Effector memory CD8-positive, alpha-beta T cell (primary cell): ENCODE measurements at regions not wholly inside any gene's neighbourhood (a gene's known extent, or its start where the extent isn't known, plus 50 kb on each side); places are given as distances from the start of the nearest gene placed in this dataset.
A peak's percentile ranks its signal among the peaks of the same experiment; 100 is the strongest.

Experiments used
- ATAC-seq: fragments of 150-1000 bp; cut with Tn5 transposase; replicated peaks from 2 replicates; pipeline ENCODE4 v1.10.0; 2021; ENCODE audit warnings: mild to moderate bottlenecking, moderate library complexity
- DNase-seq, 3 experiments: peaks; one replicate each; pipeline ENCODE4 v3.0.0; 2021
- H3K27ac Mint-ChIP-seq, 2 donors: one replicate each; pipeline ENCODE4 v1.8.0; 2022; ENCODE audit warnings: mild to moderate bottlenecking in 2 of 2, mixed read lengths in 2 of 2, moderate library complexity in 2 of 2
- H3K27me3 Mint-ChIP-seq, 2 donors: one replicate each; pipeline ENCODE4 v1.8.0; 2022; ENCODE audit warnings: mixed read lengths in 2 of 2
- H3K36me3 Mint-ChIP-seq: one replicate; pipeline ENCODE4 v1.8.0; 2022; ENCODE audit warnings: mild to moderate bottlenecking, moderate library complexity, mixed read lengths; ENCODE audit not compliant: insufficient read depth
- H3K4me1 Mint-ChIP-seq, 2 donors: one replicate each; pipeline ENCODE4 v1.8.0; 2022; ENCODE audit warnings: low read depth in 2 of 2, mixed read lengths in 2 of 2
- H3K4me3 Mint-ChIP-seq, 2 donors: one replicate each; pipeline ENCODE4 v1.8.0; 2022; ENCODE audit warnings: mild to moderate bottlenecking in 2 of 2, mixed read lengths in 2 of 2, moderate library complexity in 2 of 2
- H3K9me3 Mint-ChIP-seq, 2 donors: one replicate each; pipeline ENCODE4 v1.8.0; 2022; ENCODE audit warnings: mixed read lengths in 2 of 2

DNA sequence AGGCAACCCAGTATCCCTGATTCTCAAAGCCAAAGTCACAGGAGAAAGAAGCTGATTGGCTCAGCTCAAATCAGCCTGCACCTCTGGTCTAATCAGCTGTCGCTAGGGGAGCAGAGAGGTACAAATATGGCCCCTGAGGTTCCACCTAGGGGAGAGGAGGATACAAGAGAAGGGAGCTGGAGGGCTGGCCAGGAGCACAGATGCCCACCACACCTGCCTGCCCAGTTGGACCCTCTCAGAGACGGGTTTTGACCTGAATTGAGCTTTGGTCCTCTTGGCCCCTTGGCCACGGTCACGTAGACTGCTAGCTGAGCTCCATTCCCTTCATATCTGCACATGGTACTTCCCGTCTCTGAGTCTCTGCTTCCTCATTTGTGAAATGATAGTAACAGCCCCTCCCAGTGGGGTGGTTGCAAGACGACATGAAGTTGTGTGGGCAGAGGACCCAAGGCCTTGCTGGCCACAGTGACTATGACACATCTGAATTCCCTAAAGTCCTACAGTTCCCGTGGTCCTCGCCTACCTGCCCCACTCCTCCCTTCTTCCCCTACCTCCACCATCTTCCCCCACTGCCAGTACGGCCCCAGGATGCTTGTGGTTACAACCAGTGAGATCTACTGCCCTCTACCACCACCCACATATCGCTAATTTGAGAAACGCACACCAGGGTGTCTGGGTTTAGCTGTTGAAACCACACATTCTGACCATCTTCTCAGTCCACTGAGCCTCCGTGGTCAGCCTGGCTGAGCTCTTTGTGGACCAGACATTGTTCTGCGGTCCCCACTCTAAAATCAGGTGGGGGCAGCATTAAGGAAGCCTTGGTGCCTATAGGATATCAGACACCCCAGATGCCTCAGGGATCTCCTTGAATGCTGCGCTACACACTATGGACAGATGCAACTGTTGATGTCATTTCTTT lies 60.3 kb upstream of the NEK6 start:
- no peaks in the 10 kb centered on the region for H3K36me3 Mint-ChIP-seq
- peaks cover 17 to 18% of the 10 kb centered on the region in 2 donors for H3K4me1 Mint-ChIP-seq
- H3K27ac Mint-ChIP-seq = peak overlapping the region; percentile 73 to 92
- H3K27me3 Mint-ChIP-seq = no peaks in the 10 kb centered on the region
- peak overlapping the region; percentile 52 to 65 for H3K4me3 Mint-ChIP-seq
- ATAC-seq (peak; percentile 70), DNase-seq (no peak)
- H3K9me3 Mint-ChIP-seq = peaks cover 0 to 2% of the 10 kb centered on the region in 2 donors

DNA sequence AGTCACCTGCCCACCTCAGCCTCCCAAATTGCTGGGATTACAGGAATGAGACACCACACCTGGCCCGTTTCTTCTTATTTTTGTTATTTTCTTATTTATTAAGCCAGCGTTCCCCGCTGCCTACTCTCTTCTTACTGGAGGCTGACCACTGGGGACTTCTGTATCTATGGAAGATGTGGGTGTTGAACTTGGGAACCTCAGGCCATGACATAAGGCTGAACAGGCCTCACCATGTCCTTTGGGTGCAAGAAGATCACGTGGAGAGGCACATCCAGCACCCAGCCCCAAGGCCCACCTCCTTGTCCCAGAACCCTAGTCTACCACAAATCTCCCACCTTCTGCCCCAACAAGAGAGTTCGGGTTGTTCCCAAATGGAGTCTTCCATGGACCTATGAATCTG lies 59.4 kb upstream of the NEK6 start:
- peaks cover 23 to 26% of the 10 kb centered on the region in 2 donors for H3K4me1 Mint-ChIP-seq
- DNase-seq (no peak), ATAC-seq (no peak)
- no peaks in the 10 kb centered on the region for H3K27me3 Mint-ChIP-seq
- H3K36me3 Mint-ChIP-seq = no peaks in the 10 kb centered on the region
- peak overlapping the region; percentile 73 to 92 for H3K27ac Mint-ChIP-seq
- peaks cover 0 to 2% of the 10 kb centered on the region in 2 donors for H3K9me3 Mint-ChIP-seq
- peak overlapping the region; percentile 27 to 53 for H3K4me3 Mint-ChIP-seq

GRCh38 chr9:124198948-124199347 lies 58.8 kb upstream of the NEK6 start:
- Mint-ChIP-seq H3K9me3 (peaks cover 0 to 2% of the 10 kb centered on the region in 2 donors), H3K27ac (no peak overlapping the region), H3K27me3 (no peaks in the 10 kb centered on the region), H3K4me1 (peaks cover 29 to 32% of the 10 kb centered on the region in 2 donors), H3K4me3 (no peak overlapping the region), H3K36me3 (no peaks in the 10 kb centered on the region)
- ATAC-seq (no peak), DNase-seq (no peak)

- no peak overlapping the region for H3K27ac Mint-ChIP-seq
These were observed 58.3 kb upstream of the NEK6 start for GRCh38 chr9:124199474-124199873.

DNA sequence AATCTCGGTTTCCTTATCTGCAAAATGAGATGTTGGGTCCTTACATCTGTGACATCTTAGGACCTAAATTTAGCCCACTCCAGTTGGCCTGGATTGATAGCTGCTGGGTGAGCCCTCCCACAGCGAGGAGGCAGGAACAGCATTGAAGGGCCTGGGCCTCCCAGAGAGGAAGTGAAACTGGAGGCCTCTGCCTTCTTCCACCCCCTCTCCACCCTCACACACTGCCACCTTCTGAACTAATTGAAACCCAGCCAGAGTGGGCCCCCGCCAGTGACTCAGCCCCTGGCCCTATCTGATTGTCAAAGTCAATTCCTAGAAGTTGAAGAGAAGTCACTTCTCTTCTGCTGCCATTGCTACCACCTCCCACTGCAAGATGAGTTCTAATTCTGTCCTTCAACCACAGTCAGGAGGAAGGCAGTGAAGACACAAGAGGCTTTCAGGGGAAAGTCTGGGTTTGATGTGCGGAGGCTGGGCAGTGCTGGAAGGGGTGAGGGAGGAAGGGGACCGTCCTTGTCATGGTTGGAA lies 55.2 kb upstream of the NEK6 start:
- DNase-seq (peak in 2 of 3 experiments; percentile 26 to 34), ATAC-seq (peak; percentile 95)
- H3K27me3 Mint-ChIP-seq = no peaks in the 10 kb centered on the region
- peak overlapping the region; percentile 94 to 96 for H3K27ac Mint-ChIP-seq
- peaks cover 44% of the 10 kb centered on the region in 2 donors for H3K4me1 Mint-ChIP-seq
- no peaks in the 10 kb centered on the region for H3K36me3 Mint-ChIP-seq
- no peaks in the 10 kb centered on the region for H3K9me3 Mint-ChIP-seq
- peak overlapping the region; percentile 64 to 67 for H3K4me3 Mint-ChIP-seq

More at GRCh38 chr9:124199474-124199873, 58.3 kb upstream of the NEK6 start:
- Mint-ChIP-seq H3K36me3 (no peaks in the 10 kb centered on the region), H3K27me3 (no peaks in the 10 kb centered on the region), H3K4me3 (no peak overlapping the region), H3K9me3 (peaks cover 0 to 2% of the 10 kb centered on the region in 2 donors), H3K4me1 (peaks cover 31 to 34% of the 10 kb centered on the region in 2 donors)
- ATAC-seq (no peak), DNase-seq (no peak)

- no peak for ATAC-seq
- H3K27me3 Mint-ChIP-seq = no peaks in the 10 kb centered on the region
- H3K4me1 Mint-ChIP-seq = peaks cover 49 to 53% of the 10 kb centered on the region in 2 donors
- no peak for DNase-seq
- H3K9me3 Mint-ChIP-seq = no peaks in the 10 kb centered on the region
- H3K4me3 Mint-ChIP-seq = peak overlapping the region in 1 of 2 donors; percentile 0
- H3K36me3 Mint-ChIP-seq = peaks cover 3% of the 10 kb centered on the region
- H3K27ac Mint-ChIP-seq = peak overlapping the region in 1 of 2 donors; percentile 59
These were observed 51.9 kb upstream of the NEK6 start for GRCh38 chr9:124205686-124206352.

GRCh38 chr9:124206391-124206790 lies 51.4 kb upstream of the NEK6 start:
- Mint-ChIP-seq H3K27me3 (no peaks in the 10 kb centered on the region), H3K27ac (peak overlapping the region in 1 of 2 donors; percentile 59), H3K4me1 (peaks cover 49 to 55% of the 10 kb centered on the region in 2 donors), H3K4me3 (peak overlapping the region in 1 of 2 donors; percentile 32), H3K36me3 (peaks cover 3% of the 10 kb centered on the region), H3K9me3 (no peaks in the 10 kb centered on the region)
- DNase-seq = no peak
- no peak for ATAC-seq
